GM21723 (cell line): ENCODE measurements at regions not wholly inside any gene's neighbourhood (a gene's known extent, or its start where the extent isn't known, plus 50 kb on each side); places are given as distances from the start of the nearest gene placed in this dataset.
"Not testable (repeated sequence)": the region's sequence is repeated elsewhere in the genome, so short reads cannot be mapped to it uniquely, and the experiment has no call there.

ENCODE experiments used
- ATAC-seq: cut with Tn5 transposase; IDR thresholded peaks from one replicate; pipeline ENCODE4 v1.9.1; 2021; ENCODE audit warnings: mild to moderate bottlenecking, moderate library complexity; ENCODE audit not compliant: unreplicated experiment

DNA sequence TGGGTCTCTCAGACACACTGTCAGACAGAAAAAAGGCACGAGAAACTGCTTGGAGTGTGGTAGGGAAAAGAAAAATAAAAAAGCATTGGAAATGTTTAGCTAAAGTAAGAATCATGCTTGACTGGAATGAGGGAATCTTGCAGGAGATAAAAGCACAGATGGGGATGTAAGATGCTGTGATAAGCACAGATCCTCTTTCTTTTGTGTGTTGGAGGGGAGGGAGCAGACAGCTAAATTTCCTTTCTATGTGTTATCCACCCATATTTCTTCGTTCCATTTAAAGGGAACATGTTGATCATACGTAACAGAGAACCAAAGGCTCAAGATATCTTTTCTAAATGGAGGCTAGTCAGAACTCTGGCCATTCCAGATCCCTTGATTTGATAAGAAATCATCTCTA, 614.0 kb upstream of the LCORL start:
- no peak for ATAC-seq

DNA sequence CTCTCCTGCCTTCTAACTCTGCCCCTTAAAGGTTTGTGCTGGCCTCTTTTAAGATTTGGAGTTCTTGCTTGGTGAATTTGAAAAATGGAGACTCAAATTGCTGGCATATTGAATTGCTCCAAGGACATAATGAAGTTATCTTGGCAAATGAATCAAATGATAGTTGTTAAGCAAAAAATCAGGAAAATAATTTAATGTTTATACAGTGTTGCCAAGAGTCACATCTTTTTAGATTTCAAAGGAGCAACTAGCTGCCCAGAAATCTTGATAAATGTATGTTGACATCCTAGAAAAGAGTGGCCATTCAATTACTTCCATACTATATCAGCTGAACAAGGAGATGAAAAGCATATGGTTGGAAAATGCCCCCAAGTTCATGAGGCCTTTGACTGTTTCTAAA, 610.0 kb upstream of the LCORL start:
- no peak for ATAC-seq

DNA sequence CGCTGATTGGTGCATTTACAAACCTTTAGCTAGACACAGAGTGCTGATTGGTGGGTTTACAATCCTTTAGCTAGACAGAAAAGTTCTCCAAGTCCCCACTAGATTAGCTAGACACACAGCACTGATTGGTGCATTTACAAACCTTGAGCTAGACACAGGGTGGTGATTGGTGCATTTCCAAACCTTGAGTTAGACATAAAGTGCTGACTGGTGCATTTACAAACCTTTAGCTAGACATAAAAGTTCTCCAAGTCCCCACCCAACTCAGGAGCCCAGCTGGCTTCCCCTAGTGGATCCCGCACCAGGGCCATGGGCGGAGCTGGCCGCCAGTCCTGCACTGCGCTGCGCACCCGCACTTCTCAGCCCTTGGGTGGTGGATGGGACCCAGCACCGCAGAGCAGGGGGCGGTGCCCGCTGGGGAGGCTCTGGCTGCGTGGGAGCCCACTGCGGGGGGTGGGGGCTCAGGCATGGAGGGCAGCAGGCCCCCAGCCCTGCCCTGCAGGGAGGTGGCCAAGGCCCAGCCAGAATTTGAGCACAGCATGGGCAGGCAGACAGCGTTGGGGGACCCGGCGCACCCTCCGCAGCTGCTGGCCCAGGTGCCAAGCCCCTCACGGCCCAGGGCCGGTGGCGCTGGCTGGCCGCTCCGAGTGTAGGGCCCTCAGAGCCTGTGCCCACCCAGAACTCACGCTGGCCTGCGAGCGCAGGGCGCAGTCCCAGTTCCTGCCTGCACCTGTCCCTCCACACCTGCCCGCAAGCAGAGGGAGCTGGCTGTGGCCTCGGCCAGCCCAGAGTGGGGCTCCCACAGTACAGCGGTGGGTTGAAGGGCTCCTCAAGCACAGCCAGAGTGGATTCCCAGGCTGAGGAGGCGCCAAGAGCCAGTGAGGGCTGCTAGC, 608.9 kb upstream of the LCORL start:
- no peak for ATAC-seq

DNA sequence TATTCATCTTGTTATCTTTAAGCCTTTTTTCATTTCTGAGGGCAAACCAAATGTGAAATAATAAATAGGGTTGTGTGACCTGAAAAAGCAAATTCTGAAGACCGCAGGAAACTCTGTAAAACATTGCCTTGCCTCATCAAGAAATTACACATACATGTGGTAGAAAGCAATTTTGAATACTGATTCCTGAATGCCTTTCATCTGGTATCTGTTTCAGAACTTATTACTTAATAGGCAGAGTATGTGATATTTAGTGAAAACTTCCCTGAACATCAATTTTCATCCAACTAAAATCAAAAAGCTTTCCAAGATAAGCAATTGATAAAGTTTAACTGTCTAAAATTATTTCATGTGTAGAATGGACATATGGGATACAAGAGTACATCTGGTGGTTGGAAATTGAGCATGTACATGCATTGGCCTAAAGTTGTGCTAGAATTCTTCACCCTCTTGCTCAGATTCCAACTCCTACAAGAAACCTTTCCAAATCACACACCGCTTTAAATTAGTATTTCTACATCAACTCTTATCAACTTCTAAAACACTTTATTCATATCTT, 606.0 kb upstream of the LCORL start:
- ATAC-seq, result no peak

DNA sequence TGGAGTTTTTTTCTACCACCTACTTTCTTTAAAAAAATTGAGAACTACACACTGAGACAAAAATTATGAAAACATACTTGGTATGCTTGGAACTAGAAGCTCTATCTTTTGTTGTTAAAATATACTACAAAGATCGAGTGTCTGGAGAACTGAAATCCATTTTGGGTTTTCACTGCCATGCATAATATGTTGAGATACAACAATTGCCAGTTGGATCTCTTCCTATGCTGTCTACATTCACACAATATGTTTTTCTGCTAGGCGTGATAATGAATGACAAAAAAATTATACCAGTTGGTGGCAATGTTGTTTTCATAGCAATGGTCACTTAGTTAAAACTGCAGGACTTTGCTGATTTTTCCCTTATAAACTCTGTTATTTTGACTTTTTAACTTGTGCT, 605.4 kb upstream of the LCORL start:
- ATAC-seq, result no peak

DNA sequence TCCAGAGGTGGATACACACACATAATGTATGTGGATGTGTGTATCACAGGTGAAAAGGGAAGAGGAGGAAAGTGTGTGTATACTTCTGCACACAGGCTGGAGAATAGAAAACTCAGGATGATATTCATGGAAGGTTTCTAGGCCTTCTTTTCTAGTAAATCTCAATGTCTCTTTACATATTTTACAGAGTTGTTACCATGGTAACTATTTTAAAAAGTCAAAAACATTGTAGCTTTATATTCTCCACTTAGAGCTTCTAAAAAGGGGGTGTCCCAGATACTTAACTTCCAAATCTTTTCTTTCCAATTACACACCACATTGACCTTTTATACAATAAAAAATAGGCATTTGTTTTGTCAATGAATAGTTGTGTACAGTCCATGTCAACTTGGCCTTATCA, 604.8 kb upstream of the LCORL start:
- ATAC-seq, result no peak

DNA sequence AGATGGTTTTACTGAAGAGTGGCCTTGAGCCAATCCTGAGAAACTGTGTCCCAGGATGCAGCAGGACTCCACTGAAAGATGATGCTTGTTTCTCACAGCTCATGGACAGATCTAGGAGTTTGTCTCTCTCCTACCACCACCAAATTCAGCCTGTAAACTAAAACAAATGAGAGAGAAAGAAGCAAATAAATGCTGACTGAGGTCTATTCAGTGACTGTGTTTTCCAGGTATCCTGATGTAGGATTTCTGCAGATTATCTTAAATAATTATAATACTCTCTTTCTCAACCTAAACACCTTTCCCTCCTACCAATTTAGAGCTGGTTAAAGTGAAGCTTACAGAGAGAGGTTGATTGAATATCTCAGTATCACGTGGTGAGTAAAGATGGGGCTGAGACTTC, 599.6 kb upstream of the LCORL start:
- ATAC-seq, result no peak

GRCh38 chr4:18616720-18617119, 595.2 kb upstream of the LCORL start:
- ATAC-seq, result no peak

DNA sequence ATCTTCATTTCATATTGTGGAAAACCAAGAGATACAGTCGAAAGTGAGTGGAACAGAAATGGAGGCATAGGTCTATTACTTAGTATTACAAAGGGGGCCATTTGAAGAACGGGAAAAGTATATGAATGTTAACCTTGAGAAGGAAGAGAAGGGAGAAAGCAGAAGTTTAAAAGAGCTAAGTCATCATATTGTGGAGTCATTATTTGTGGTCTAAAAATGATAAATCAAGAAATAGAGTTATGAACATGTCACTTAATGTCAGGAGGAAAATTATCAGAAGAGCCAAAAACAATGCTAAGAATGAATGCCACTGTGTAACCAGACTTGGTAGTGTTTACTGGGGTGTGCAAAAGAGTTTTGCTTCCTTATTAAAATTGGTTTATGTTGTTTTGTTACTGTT, 589.5 kb upstream of the LCORL start:
- ATAC-seq, result no peak

DNA sequence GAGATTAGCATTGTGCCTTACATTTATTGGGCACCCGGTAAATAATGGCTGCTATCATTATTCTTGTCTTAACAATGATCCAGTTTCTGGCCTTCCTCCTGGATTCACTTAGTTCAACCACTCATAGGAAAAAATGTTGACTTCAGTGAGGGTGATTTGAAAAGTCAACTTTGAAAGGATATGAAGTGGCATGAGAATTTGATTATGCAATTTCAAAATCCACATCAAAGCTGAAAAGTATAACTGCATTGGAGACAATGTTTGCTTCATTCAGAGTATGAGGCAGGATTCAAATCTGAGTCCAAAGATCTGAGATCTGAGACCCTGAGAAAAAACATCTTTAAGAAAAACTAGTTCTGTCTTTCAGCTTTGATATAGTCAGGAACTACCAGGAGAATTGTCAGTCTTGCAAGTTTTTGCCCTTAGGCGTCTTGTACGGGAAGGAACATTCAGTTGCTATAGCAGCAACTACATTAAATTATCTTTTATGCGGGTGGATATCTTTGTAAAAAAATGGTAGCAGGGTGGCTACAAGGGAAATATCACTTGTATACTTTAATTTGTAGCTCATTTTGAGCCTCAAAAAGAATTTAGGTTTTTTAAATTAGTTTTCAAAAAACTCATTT, 587.5 kb upstream of the LCORL start:
- ATAC-seq, result no peak

- not testable (repeated sequence) for ATAC-seq
Observed at GRCh38 chr4:18602610-18603009, 581.1 kb upstream of the LCORL start.

GRCh38 chr4:18593297-18594002, 571.9 kb upstream of the LCORL start:
- ATAC-seq, result peak; percentile 87

DNA sequence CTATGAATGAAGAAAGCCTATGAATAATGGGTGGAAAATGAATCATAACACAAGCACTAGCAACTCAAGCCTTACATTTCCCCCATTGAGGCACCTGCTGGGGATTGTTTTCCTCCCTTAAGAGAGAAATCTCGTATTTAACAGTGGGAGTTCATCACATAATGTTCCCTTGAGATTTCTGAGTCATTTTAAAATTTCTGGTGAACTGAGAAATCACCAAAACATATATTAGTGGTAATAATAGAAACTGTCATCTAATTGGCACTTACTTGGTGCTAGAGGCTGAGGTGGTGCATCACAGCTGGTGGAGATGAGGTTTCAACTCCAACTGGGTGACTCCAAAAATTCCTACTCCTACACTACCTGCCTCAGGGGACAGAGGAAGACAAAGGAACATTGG, 561.3 kb upstream of the LCORL start:
- ATAC-seq, result no peak

DNA sequence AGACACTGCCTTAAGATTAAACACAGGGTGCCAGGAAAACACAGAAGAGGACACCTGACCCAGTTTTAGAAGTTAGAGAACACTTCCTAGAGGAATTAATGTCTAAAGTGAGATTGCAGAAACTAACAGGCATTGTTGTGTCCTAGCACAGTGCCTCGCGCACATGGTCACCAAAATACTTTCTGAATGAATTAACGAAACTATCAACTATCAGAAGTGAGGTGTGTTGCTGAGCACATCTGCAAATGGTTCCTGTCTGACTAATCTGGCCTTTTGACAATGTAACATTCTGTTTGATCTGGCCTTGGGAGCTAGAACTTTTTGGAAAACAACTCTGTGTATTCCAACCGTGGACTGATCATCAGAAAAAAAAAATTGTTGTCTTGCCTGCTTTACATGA, 556.8 kb upstream of the LCORL start:
- no peak for ATAC-seq

DNA sequence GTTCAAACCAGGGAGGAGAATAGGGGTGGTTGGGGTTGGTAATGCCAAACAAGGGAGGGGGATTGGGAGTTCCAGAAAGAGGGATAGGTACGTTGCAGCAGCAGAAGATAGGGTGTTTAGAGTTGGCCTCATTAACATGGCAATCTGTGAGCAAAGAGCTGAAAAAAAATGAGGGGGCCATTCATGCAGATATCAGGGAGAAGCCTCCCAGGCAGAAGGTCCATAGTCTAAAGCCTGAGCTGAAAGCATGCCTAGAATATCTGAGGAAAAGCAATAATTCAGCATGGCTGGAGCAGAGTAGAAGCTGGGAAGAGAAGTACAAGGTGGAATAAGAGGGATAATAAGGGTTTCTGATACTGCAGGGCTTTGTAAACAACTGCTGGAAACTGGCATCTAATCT, 550.9 kb upstream of the LCORL start:
- no peak for ATAC-seq

- ATAC-seq, result no peak
Observed at GRCh38 chr4:18571301-18571761, 549.8 kb upstream of the LCORL start.

DNA sequence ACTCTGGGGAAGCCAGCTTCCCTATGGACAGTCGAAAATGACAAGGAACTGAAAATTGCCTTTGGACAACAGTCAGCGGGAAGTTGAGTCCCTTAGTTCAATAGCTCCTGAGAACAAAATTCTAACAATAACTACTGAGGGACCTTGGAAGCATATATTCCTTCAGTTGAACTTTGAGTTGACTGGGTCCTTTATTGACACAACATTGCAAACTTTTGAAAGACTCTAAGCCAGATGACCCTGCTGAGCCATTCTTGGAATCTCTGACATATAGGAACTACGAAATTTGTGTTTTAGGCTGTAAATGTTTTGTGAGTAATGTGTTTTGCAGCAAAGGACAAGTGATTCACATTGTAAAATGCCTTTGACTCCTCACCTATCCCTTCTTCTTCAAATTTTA, 548.8 kb upstream of the LCORL start:
- no peak for ATAC-seq

GRCh38 chr4:18568600-18568999, 547.0 kb upstream of the LCORL start:
- ATAC-seq, result no peak

DNA sequence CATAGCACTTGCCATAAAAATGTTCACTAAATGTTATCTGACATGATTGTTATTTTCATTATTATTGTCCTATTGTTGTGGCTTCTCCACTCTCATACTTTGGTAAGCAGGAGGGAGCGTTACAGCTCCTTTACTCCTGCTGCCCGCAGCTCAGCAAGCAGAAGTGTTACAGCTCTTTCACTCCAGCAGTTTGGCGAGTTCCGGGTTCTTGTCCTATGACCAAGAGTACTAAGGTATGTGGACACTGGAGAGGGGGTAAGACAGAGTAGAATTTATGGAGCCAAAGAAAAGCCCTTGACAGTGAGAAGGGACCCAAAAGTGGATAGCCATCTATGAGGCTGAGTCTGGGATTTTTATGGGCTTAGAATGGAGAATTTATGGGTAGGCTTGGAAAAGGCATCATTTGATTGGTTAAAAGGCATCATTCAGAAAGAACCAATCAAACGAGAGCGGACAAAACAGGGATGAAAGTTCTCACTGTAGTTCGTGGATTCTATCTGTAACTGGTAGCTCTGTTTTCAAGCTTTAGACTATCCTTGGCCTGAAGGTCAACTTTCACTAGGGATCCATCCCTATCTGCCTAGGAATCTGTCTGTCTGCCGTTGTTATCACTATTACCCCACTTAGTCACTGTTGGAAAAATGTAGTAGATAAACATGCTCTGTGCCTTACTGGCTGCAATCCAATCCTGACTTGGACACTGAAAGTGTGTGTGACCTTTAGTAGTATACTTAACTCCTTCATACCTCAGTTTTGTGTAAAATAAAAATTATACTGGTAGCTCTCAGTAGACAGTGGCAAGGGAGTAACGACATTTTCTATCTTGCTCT, 545.6 kb upstream of the LCORL start:
- no peak for ATAC-seq

GRCh38 chr4:18559492-18559891, 537.9 kb upstream of the LCORL start:
- ATAC-seq, result no peak

DNA sequence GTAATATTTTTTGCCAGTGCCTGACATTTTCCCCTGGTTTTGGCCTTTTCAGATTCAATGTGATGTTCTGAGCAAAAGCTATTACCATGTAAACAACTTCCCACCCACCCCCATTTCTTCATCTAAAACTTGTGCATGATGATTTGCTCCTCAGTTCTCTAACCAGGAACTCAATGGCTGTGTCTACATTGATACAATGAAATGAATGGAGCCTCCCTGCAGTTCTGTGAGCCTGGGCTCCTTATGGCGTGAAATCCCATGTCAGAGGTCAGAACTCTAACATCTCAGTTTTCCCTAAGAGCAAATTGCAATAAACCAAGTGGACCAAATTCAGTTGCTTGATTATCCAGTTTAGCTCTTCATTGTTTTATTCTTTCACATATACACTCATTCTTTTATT, 534.8 kb upstream of the LCORL start:
- ATAC-seq, result no peak
